ENCODE measurements at regions not wholly inside any gene's neighbourhood (a gene's known extent, or its start where the extent isn't known, plus 50 kb on each side); places are given as distances from the start of the nearest gene placed in this dataset.

DNA sequence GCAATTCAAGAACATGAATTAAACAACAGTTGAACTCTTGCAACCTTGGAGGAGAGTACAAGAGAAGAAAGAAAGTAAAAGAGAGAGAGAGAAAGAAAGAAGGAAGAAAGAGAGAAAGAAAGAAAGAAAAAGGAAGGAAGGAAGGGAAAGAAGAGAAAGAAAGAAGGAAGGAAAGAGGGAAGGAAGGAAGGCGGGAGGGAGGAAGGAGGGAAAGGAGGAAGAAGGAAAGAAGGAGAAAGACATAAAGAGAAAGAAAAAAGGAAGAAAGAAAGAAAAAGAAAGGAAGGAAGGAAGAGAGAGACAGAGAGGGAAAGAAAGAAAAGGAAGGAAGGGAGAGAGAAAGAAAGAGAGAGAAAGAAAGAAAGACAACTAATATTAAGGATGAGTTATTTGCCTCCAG is 1106.7 kb downstream of the TYW1 start:
- FAIRE-seq: no peak
- no peaks in the 10 kb centered on the region for H3K36me3 Mint-ChIP-seq (ENCODE audit: low read depth, unreplicated experiment)
- no peak overlapping the region for H3K9ac ChIP-seq (ENCODE audit: low read length)

DNA sequence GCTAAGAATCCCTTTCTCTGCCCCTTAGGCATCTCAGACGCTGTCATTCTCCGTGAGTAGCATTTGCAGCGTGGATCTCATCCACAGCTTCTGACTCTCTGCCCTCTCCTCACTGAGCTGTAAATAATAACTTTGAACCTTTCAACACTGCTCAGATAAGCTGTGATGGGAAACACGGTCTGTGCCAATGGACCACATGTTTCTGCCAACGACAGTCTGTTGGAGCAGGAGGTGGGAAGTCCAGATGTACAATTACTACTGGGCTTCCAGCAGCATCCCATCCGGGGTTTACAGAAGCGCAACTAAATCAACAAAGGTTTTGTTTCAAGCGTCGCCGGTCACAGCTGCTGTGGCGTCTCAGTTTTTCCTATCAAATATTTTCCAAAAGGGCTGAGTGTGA is 1110.6 kb downstream of the TYW1 start:
- Histone ChIP-seq H3K27me3 (ENCODE audit: insufficient read depth, low read length) (peaks cover 7% of the 10 kb centered on the region), H3K79me2 (ENCODE audit: insufficient read depth, low read length) (no peaks in the 10 kb centered on the region), H3K4me2 (ENCODE audit: low read length) (peak overlapping the region; percentile 24), H3K4me3 (ENCODE audit: insufficient read depth, low read depth, low read length) (no peak overlapping the region), H3K9ac (ENCODE audit: low read length) (no peak overlapping the region), H3K4me1 (ENCODE audit: insufficient read depth, low read length) (no peaks in the 10 kb centered on the region), H3K9me3 (ENCODE audit: insufficient read depth, low read depth, low read length) (no peaks in the 10 kb centered on the region), H3K27ac (ENCODE audit: low read depth, low read length) (no peak overlapping the region), H3K36me3 (ENCODE audit: insufficient read depth, low read length) (no peaks in the 10 kb centered on the region), H2AFZ (ENCODE audit: low read depth, low read length) (no peak overlapping the region), H4K20me1 (ENCODE audit: insufficient read depth, low read length) (no peaks in the 10 kb centered on the region)
- Mint-ChIP-seq H3K27ac (ENCODE audit: unreplicated experiment) (no peak overlapping the region), H3K27me3 (ENCODE audit: low read depth, unreplicated experiment) (no peaks in the 10 kb centered on the region), H3K9me3 (ENCODE audit: unreplicated experiment) (peaks cover 12% of the 10 kb centered on the region), H3K4me1 (ENCODE audit: low read depth, unreplicated experiment) (no peaks in the 10 kb centered on the region), H3K36me3 (ENCODE audit: low read depth, unreplicated experiment) (no peaks in the 10 kb centered on the region), H3K4me3 (ENCODE audit: unreplicated experiment) (no peak overlapping the region)
- FAIRE-seq: no peak
- peak; percentile 59 for DNase-seq (ENCODE audit: low read depth)
- TF ChIP-seq, protein P1, sequence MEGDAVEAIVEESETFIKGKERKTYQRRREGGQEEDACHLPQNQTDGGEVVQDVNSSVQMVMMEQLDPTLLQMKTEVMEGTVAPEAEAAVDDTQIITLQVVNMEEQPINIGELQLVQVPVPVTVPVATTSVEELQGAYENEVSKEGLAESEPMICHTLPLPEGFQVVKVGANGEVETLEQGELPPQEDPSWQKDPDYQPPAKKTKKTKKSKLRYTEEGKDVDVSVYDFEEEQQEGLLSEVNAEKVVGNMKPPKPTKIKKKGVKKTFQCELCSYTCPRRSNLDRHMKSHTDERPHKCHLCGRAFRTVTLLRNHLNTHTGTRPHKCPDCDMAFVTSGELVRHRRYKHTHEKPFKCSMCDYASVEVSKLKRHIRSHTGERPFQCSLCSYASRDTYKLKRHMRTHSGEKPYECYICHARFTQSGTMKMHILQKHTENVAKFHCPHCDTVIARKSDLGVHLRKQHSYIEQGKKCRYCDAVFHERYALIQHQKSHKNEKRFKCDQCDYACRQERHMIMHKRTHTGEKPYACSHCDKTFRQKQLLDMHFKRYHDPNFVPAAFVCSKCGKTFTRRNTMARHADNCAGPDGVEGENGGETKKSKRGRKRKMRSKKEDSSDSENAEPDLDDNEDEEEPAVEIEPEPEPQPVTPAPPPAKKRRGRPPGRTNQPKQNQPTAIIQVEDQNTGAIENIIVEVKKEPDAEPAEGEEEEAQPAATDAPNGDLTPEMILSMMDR (IDR thresholded peaks at IDR 0.05; ENCODE audit: insufficient read depth, low read depth, low read length): no peak
- no peak for TF ChIP-seq EZH2 (IDR thresholded peaks at IDR 0.05; ENCODE audit: insufficient read depth, low read length)

More for the DNA sequence above, 1106.7 kb downstream of the TYW1 start:
- Histone ChIP-seq H3K4me1 (ENCODE audit: insufficient read depth, low read length) (no peaks in the 10 kb centered on the region), H4K20me1 (ENCODE audit: insufficient read depth, low read length) (no peaks in the 10 kb centered on the region), H3K9me3 (ENCODE audit: insufficient read depth, low read depth, low read length) (no peaks in the 10 kb centered on the region), H3K27ac (ENCODE audit: low read depth, low read length) (no peak overlapping the region), H3K4me2 (ENCODE audit: low read length) (no peak overlapping the region), H3K79me2 (ENCODE audit: insufficient read depth, low read length) (no peaks in the 10 kb centered on the region), H3K27me3 (ENCODE audit: insufficient read depth, low read length) (peaks cover 3% of the 10 kb centered on the region), H3K4me3 (ENCODE audit: insufficient read depth, low read depth, low read length) (no peak overlapping the region), H3K36me3 (ENCODE audit: insufficient read depth, low read length) (no peaks in the 10 kb centered on the region), H2AFZ (ENCODE audit: low read depth, low read length) (no peak overlapping the region)
- TF ChIP-seq EZH2 (IDR thresholded peaks at IDR 0.05; ENCODE audit: insufficient read depth, low read length): no peak
- TF ChIP-seq, protein P1 (IDR thresholded peaks at IDR 0.05; ENCODE audit: insufficient read depth, low read depth, low read length): no peak
- Mint-ChIP-seq H3K4me1 (ENCODE audit: low read depth, unreplicated experiment) (no peaks in the 10 kb centered on the region), H3K4me3 (ENCODE audit: unreplicated experiment) (no peak overlapping the region), H3K9me3 (ENCODE audit: unreplicated experiment) (peaks cover 11% of the 10 kb centered on the region), H3K27ac (ENCODE audit: unreplicated experiment) (no peak overlapping the region), H3K27me3 (ENCODE audit: low read depth, unreplicated experiment) (no peaks in the 10 kb centered on the region)
- no peak for DNase-seq (ENCODE audit: low read depth)

DNA sequence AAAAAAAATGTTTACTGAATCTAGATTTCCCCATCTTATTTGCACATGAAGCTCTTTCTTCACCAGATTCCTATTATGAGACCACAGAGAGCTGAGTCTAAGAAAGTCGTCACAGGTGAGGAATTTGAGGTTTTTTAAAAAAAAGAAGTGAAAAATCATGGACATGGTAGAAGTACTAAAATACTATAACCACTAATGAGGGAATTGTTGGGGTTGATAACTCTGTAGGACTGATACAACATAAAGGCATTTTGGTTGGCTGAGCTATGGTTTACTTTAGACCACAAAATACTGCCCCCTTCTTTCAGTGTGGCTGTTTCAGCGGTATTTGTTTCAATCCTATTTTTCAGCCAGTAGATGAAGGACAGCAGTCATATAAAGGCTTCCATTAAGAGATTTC is 1111.3 kb downstream of the TYW1 start:
- no peaks in the 10 kb centered on the region for H3K27me3 Mint-ChIP-seq (ENCODE audit: low read depth, unreplicated experiment)
- FAIRE-seq (peak; percentile 45), DNase-seq (ENCODE audit: low read depth) (peak; percentile 93)
- TF ChIP-seq EZH2 (IDR thresholded peaks at IDR 0.05; ENCODE audit: insufficient read depth, low read length): no peak
- TF ChIP-seq, protein P1 (IDR thresholded peaks at IDR 0.05; ENCODE audit: insufficient read depth, low read depth, low read length): no peak
- no peaks in the 10 kb centered on the region for H3K36me3 Mint-ChIP-seq (ENCODE audit: low read depth, unreplicated experiment)
- H3K4me3 Mint-ChIP-seq (ENCODE audit: unreplicated experiment): no peak overlapping the region
- Histone ChIP-seq H4K20me1 (ENCODE audit: insufficient read depth, low read length) (no peaks in the 10 kb centered on the region), H3K27ac (ENCODE audit: low read depth, low read length) (no peak overlapping the region), H3K4me2 (ENCODE audit: low read length) (peak overlapping the region; percentile 24), H3K36me3 (ENCODE audit: insufficient read depth, low read length) (no peaks in the 10 kb centered on the region), H3K27me3 (ENCODE audit: insufficient read depth, low read length) (peaks cover 7% of the 10 kb centered on the region), H3K9me3 (ENCODE audit: insufficient read depth, low read depth, low read length) (no peaks in the 10 kb centered on the region), H2AFZ (ENCODE audit: low read depth, low read length) (no peak overlapping the region), H3K9ac (ENCODE audit: low read length) (no peak overlapping the region), H3K4me3 (ENCODE audit: insufficient read depth, low read depth, low read length) (no peak overlapping the region), H3K4me1 (ENCODE audit: insufficient read depth, low read length) (no peaks in the 10 kb centered on the region), H3K79me2 (ENCODE audit: insufficient read depth, low read length) (no peaks in the 10 kb centered on the region)
- no peak overlapping the region for H3K27ac Mint-ChIP-seq (ENCODE audit: unreplicated experiment)
- no peaks in the 10 kb centered on the region for H3K4me1 Mint-ChIP-seq (ENCODE audit: low read depth, unreplicated experiment)
- H3K9me3 Mint-ChIP-seq (ENCODE audit: unreplicated experiment): peaks cover 14% of the 10 kb centered on the region

Data from astrocyte (in vitro differentiated cells and primary cell).